PFSK-1 (cell line): ENCODE measurements at regions not wholly inside any gene's neighbourhood (a gene's known extent, or its start where the extent isn't known, plus 50 kb on each side); places are given as distances from the start of the nearest gene placed in this dataset.

Experiments
- POLR2AphosphoS5 ChIP-seq: IDR thresholded peaks from 2 replicates; pipeline ENCODE4 v1.6.1; 2012; ENCODE audit warnings: low read depth, mild to moderate bottlenecking, control low read depth, low read length, moderate library complexity
- SIN3A ChIP-seq: IDR thresholded peaks from 2 replicates; pipeline ENCODE4 v1.6.1; 2012; ENCODE audit warnings: mild to moderate bottlenecking, low read length, moderate library complexity, borderline replicate concordance; ENCODE audit not compliant: insufficient read depth
- TF ChIP-seq, protein P1 (sequence below), 2 experiments: IDR thresholded peaks; 2 replicates each; pipeline versions ENCODE4 v1.6.1 to v1.8.0; 2011 to 2012; ENCODE audit warnings: low read depth in 2 of 2, low read length in 2 of 2, control low read depth in 1 of 2, inconsistent platforms in 1 of 2, mild to moderate bottlenecking in 1 of 2, moderate library complexity in 1 of 2; ENCODE audit not compliant: insufficient read depth in 1 of 2

DNA sequence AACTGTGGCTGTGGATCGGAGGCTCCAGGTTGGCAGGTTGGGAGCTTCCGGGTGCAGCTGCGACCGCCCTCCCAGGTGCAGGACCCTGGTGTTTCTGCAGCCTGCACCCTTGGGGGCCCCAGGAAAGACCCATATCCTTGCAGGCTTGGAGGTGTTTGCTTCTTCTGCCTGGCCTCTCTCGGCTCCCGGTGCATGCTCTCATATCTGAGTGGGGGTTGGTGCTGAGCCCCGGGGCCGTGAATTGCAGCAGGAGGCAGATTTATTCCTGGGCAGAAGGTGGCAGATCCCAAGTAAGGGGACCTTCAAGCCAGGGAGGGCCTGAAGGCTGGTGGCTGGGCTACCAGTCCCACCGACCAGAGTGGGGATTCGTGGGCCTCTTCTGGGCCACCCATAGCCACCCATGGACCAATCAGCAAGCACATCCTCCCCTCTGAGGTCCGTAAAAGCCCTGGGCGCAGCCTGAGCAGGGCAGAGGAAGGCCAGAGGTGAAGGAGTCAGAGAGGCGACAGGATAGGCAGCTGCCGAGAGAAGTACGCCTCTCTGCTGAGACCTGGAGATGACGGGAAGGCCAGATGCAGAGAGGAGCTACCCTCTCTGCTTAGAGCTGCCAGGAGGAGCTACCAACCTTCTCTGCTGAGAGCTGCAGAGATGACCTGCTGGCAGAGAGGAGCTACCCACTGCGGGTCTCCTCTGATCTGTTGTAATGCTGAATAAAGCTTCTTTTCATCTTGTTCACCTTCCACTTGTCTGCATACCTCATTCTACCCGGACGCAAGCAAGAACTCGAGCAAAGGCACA, 1279.0 kb upstream of the LRRTM1 start:
- TF ChIP-seq SIN3A (no peak), POLR2AphosphoS5 (no peak)
- TF ChIP-seq, protein P1, sequence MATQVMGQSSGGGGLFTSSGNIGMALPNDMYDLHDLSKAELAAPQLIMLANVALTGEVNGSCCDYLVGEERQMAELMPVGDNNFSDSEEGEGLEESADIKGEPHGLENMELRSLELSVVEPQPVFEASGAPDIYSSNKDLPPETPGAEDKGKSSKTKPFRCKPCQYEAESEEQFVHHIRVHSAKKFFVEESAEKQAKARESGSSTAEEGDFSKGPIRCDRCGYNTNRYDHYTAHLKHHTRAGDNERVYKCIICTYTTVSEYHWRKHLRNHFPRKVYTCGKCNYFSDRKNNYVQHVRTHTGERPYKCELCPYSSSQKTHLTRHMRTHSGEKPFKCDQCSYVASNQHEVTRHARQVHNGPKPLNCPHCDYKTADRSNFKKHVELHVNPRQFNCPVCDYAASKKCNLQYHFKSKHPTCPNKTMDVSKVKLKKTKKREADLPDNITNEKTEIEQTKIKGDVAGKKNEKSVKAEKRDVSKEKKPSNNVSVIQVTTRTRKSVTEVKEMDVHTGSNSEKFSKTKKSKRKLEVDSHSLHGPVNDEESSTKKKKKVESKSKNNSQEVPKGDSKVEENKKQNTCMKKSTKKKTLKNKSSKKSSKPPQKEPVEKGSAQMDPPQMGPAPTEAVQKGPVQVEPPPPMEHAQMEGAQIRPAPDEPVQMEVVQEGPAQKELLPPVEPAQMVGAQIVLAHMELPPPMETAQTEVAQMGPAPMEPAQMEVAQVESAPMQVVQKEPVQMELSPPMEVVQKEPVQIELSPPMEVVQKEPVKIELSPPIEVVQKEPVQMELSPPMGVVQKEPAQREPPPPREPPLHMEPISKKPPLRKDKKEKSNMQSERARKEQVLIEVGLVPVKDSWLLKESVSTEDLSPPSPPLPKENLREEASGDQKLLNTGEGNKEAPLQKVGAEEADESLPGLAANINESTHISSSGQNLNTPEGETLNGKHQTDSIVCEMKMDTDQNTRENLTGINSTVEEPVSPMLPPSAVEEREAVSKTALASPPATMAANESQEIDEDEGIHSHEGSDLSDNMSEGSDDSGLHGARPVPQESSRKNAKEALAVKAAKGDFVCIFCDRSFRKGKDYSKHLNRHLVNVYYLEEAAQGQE (IDR thresholded peaks at IDR 0.05; ENCODE audit: insufficient read depth in 1 of 2, low read depth in 2 of 2, low read length in 2 of 2) = no peak
